HK-2 (cell line): ENCODE measurements at regions not wholly inside any gene's neighbourhood (a gene's known extent, or its start where the extent isn't known, plus 50 kb on each side); places are given as distances from the start of the nearest gene placed in this dataset.
"Not testable (repeated sequence)": the region's sequence is repeated elsewhere in the genome, so short reads cannot be mapped to it uniquely, and the experiment has no call there.

ENCODE experiments used
- DNase-seq: peaks from one replicate; pipeline ENCODE4 v3.0.0-alpha.2; 2018; ENCODE audit not compliant: unreplicated experiment

DNA sequence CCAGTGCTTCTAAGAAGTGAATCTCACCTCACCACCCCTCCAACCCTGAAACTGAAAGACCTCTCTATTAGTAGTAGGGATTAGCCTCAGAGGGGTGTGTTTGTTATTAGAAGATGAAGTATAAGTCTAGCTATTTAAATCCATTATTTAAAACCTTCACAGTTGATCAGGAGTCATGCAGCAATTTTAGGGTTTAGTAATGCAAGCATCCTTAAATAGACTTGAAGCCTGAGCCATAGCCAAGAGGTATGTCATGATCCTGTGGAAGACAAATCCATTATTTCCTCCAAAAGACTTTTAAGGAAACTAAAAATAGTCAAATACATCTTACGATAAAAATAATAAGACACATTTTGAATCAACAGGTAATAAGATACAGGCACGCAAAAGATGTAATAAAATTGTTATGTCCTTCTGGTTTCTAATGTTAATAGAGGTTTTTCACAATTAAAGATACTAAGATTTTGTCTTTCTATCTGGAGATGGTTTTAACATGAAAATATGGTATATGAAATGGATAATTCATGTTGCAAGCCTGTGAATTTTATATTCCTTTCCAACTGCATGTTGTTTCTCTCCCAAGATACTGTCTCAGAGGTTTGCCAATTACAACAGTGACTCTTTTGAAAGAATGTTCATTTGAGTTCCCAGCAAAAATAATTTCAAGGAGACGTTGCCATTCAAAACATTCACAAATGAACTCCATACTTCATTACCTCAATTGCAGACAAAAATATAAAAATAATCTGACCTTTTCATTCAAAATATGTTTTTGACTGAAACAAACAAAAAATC, 68.0 kb downstream of the LUZP4 start:
- no peak for DNase-seq

DNA sequence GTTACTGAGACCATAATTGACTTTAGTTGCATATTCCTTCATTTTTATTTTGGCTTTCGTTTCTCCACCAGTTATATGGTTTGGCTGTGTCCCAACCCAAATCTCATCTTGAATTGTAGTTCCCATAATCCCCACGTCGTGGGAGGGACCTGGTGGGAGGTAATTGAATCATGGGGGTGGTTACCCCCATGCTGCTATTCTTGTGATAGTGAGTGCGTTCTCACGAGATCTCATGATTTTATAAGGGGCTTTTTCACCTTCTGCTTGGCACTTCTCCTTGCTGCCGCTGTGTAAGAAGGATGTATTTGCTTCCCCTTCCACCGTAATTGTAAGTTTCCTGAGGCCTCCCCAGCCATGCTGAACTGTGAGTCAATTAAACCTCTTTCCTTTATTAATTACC, 70.0 kb downstream of the LUZP4 start:
- not testable (repeated sequence) for DNase-seq

DNA sequence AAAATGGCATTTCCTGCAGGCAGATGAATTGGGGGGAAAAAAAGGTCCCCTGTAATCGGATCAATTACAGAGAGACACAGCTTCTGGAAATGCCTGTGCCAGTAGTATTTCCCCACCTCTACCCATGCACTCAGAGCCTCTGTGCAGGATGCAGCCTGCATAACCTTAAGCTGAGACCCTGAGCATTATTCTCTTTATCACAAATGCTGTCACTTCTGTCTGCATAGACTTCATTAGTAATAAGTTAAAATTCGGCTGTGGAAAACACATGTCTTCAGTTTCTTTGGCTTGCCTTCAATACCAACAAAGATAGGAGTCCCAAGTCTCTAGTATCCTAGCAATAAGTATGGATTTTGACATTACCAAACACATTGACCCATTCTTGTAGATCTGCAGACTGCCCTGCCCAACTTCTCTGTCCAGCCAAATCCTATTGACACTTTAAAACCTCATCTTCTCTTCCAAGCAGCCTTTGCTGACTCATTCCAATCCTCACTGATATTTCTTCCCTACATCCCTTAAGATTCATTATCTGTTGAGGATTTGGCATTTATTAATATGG, 70.8 kb downstream of the LUZP4 start:
- DNase-seq: no peak

DNA sequence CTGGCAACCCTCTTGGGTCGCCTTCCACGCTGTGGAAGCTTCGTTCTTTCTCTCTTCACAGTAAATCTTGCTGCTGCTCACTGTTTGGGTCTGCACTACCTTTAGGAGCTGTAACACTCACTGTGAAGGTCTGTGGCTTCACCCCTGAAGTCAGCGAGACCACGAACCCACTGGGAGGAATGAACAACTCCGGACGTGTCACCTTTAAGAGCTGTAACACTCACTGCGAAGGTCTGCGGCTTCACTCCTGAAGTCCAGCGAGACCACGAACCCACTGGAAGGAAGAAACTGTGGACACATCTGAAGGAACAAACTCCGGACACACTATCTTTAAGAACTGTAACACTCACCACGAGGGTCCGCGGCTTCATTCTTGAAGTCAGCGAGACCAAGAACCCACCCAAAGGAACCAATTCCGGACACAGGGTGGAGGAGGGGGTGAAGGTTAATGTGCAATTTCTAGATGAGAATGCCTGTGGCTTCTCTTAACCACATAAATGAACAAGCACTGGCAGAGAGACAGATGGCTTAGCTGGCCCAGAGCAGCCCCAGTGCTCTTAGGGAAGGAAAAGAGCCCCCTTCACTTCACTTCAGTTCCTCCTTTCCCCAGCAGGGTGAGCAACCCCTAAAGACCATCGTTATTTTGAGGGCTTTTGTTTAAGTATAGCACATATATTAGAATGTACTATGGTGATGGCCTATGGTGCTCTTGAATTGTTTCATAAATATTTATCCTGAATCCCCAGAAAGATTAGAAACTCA, 73.0 kb downstream of the LUZP4 start:
- peak; percentile 53 for DNase-seq

DNA sequence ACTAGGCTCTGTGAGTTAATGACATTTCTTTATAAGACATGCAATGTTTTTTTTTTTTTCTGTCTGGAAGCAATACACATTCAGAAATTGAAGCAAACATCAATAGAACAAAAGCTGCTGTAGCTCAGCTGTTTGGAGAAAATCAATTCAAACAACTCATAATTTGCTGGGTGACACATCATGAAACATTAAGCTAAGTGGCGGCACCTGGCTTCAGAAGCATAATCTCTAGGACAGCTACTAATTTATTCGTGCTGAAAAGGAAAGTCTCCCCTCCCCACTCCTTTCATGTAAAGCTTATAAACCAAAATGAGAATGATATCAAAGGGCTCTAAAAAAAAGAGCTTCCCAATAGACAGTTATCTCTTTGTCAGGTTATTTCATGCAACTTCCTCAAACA, 73.9 kb downstream of the LUZP4 start:
- DNase-seq: no peak

DNA sequence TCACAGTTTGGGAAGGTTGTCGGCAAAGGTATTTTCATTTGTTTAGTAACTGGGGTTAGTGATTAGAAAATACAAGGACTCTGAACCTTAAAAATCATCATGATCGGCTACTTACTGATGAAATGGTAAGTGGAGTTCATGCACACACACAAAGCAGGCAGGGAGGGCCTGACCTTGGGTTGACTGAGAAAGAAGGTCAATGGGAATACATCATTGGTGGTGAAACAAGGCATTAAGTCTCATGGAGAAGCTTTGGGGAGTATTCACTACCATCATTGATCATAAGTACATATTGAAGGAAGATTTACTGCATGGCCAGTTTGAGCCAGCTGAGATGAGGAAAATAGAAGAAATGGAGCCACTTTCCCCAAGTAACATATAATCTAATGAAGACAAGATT, 74.4 kb downstream of the LUZP4 start:
- no peak for DNase-seq

DNA sequence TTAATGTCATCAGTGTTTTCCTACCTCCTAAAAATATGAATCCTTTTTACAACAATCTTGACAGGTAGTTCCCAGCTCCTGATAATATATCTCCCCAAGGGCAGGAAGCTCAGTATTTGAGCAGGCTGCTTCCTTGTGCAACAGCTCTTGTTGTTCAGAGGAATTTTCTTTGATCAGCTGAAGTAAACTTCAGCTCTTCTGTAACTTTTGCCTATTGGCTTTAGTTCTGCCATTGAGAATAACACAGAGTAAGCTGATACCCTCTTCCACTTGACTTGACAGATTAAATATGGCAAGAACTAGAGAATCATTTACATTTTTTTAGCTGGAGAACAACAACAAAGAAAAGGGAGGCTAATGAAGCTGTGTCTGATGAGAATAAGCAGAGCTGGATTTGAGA, 75.2 kb downstream of the LUZP4 start:
- no peak for DNase-seq

DNA sequence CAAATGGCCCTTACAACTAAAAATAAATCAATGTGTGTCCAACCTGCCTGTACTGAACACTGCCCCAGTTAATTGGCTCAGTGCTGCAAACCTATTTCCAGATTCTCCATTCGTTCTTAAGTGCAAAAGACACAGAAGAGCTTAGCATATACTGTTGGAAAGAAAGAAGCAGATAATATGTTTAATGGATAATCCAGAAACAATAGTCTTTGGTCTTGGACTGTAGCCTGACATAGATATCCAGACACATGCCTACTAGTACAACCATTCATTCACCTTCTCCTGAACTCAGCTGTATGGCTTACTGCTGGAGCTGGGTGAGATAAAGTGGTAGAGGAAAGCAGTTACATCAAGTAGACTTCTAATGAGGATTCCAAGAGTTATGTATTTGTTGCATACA, 77.0 kb downstream of the LUZP4 start:
- no peak for DNase-seq

DNA sequence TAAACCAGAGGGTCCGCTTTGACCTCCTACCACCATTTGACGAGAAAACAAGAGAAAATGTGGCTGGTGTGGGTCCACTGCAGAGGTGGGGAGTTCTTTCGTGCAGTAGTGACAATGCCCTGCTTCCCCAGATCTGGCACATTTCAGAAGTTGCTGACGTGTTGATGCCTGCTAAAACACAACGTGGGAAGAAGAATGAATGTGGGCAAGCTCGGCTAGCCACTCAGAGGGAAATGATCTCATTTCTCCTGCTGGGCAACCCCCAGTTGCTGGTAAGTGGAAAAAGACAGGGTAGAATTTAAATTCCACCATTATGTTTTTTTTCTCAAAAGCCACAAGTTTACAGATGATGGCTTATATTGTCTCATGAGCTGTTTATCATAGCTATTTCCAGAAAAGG, 77.9 kb downstream of the LUZP4 start:
- DNase-seq: peak; percentile 11

DNA sequence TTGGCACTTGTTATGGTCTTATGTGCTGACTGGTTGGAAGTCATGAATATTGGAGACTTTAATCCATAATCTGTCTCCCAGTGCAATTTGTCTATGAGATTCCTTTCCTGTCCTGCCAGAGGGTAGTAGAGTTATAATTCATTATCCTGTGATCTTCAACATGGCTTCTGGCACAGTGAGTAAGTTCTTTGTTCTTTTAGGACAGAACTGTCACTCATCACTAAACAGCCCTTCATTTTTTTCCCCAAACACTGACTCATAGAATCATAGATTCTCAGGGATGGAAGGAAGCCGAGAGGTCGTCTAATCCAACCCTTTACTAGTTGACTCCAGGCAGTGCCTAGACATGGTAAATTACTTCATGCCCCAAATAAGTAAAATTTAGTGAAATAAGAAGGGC, 78.4 kb downstream of the LUZP4 start:
- no peak for DNase-seq

DNA sequence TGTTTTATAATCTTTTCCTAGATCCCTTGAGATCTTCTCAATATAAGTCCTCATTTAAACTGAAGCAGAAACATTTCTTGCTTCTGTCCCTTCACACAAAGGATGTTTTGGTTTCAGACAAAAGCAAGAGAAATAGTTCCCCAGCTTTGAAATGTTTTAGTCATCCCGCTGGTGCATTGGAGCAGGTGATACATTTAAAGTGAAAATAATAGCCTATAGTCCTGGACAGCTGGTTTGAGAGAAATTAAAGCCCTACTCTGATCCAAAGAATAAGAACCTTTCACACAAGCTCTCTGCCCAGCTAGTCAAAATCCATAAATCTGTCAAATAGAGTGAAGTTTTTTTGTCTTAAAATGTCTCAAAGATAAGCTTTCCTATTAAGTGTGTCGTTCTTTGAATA, 79.4 kb downstream of the LUZP4 start:
- no peak for DNase-seq

DNA sequence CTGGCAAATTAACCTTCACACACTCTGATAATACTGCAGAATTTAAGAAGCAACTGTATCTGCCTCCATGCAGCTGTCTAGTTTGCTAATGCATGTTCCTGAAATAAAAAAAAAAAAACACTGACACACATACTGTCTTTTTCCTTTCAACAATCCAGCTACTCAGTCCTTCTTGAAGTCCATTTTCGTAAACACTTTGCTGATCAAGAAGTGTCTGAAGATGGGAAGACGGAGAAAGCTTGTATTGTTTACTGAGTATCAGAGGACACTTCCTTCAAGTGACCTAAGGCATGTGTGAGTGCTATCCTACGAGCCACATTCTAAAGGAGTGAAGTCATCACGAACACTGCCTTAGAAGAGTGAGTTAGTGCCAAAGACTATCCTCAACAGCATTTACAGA, 82.6 kb downstream of the LUZP4 start:
- no peak for DNase-seq

DNA sequence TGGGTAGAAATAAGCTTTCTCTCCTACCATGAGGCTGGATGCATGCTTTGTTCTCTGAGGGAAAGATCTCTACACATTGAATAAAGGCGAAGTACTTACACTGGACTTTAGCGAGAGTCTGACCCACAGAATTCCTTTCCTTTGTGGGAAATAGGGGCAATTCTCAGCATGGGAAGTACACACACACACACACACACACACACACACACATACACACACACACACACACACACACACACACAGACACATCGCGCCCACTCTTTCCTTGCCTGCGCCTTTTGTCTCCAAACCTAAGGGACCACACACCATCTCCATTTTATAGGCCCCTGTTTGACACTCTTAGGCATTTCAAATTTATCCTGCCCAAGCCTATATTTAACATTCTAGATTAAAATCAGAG, 83.8 kb downstream of the LUZP4 start:
- DNase-seq: no peak

DNA sequence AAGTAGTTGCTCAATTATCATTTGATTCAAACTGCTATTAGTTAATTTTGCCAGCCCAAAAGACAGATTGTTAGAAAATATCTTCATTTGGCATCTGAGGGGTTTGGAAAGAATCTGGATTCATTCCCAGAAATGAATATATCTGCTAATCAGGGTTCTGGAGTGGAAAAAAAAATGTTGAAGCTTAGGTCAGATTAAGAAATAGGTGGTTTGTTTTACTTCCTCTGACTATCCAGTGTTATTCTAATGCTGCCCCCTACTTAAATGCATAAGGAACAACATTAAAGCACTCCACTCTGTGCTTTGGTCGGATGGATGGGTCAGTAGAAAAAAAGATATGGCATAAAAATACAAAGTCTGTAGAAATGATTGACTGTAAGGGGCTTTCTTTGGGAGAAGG, 89.0 kb downstream of the LUZP4 start:
- DNase-seq: no peak

DNA sequence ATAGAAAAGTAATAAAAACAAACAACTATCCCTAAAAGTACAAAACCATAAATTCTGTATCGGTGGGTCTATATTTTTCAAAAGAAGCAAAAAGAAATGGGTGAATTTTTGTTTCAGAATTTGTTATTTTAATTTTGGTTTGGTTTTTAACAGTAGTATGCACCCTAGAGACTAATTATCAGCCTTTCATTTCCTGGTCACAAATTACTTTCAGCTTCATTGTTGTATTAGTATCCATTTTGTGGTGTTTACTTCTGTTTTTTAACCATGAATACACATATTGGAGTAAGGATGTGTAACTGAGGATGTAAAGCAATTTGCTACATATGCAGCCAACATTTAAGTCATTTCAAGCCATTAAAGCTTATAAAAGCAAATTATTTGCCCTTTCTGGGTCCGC, 97.8 kb downstream of the LUZP4 start:
- DNase-seq: no peak

DNA sequence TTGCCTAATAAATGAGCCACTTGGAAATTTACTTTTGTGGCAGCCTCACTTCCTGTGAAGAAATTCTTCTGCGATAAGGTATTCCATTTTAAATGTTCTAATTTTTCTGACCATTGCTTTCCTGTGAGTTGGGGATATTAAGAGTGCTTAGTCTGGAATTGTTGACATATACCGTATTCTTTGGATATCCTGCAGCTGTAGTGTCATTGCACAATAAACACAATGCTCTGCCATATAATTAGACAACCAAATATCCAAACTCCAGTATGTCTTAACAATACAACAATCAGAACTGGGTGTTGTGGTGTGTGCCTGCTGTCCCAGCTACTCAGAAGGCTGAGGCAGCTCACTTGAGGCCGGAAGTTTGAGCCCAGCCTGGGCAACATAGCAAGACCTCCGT, 99.4 kb downstream of the LUZP4 start:
- DNase-seq: no peak

DNA sequence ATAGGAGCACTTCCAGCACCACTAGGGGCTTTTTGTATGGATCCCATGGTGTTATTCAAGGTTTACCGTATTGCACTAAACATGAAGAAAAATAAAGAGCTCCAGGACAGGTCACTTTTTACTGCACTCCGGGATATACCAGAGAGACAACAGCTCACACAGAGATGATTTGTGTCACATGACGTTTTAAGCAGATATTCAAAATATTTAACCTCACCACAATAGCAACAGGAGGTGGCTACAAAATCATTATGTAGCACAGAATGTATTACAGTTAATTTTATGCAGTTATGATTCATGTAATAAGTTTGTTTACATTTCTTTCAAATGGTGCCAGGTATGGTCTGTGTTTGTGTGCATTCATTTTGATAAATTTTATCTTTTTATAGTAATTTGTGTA, 100.6 kb downstream of the LUZP4 start:
- no peak for DNase-seq

DNA sequence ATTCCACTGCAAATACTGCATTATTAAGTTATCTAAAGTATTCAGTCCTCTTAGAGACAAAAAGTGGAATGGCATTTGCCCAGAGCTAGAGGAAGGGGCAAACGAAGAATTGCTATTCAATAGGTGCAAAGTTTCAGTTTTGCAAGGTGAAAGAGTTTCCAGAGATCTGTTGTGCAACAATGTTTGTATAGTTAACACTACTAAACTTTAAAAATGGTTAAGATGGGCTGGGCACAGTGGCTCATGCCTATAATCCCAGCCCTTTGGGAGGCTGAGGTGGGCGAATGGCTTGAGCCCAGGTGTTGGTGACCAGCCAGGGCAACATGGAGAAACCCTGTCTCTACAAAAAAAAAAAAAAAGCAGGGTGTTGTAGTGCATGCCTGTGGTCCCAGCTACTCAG, 102.5 kb downstream of the LUZP4 start:
- DNase-seq: no peak

DNA sequence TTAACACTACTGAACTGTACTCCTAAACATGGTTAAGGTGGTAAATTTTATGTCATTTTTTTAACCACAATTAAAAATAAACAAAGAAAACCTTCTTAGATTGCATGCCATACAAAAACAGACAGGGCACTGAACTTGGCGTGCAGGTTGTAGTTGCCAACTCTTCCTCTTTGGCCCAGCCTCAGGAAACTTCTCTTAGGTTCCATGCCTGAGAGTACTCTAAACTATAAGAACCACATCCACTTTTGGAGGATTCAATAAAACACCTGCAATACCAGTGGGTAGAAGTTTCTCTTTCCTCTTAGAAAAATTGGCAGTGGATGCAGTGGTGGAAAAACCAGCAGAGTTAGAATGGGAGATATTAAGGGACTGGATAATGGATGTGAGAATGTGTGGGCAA, 103.4 kb downstream of the LUZP4 start:
- DNase-seq: no peak

DNA sequence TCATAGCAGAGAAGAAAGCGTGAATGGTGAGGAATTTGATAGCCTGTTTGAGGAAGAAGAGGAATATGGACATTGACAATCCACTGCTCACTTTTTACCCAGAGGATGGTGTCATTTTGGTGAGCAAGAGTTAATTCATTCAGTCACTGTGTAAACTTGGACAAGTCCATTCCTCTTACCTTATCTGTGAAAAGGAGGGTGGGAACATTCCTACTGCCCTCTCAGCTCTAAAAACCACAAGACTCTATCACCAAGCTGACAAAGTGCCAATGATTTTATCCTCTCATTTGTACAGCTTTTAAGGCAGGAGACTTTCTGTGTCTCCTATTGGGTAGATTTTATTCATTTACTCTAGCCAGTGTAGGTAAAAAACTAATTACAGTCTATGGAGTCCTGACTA, 103.8 kb downstream of the LUZP4 start:
- DNase-seq: peak; percentile 11

DNA sequence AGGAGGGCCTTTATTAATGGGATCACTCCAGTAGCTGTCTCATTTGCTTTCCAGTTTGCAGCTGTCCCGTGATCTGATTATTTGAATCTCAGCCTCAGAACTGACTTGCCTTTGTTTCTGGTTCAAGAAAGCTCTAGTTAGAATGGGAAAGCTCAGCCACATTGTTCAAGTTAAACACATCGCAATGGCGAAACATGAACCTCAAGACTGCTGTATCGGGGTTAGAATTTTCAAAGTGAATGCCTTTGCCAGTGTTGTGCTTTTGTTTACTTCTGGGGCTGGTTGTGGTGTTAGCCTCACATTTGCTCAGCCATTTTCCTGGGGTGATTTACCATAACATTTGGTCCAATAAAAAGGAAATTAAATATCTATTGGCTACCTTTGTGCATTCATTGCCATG, 105.3 kb downstream of the LUZP4 start:
- DNase-seq: not testable (repeated sequence)

DNA sequence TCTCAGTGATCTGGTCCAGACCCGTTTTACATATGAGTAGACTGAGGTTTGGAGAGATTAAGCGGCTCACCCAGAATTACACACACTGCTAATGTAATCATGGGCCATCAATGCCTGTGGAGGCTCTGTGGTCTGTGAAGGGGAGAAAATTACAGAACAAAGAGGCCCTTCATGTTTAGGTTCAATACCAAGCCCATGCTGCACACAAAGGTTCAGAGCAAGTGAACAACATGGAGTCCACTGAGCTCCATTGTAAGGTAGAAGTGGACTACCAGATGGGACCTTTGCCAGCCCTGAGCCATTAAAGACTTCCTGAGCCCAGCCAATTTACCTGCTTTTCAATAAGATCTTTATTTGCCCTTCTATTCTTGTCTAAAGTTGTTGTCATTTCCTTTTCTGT, 109.8 kb downstream of the LUZP4 start:
- no peak for DNase-seq

DNA sequence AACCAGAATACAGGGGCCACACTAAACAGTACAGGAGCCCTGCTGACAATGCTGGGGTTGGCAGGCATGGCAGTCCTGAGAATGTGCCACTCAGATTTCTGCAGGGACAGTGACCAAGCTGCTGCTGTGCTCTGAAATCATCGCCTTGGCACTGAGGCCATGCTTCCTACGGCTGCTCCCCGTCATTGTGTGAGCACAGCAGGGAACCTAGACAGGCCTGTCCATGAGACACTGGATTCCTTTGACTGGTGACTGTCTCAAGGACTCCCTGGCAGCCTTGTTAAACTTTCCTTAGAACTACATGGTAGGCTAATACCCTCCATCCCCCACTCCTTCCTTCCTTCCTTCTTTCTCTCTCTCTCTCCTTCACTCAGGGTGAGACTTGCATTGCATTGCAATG, 111.4 kb downstream of the LUZP4 start:
- no peak for DNase-seq
